ENCODE measurements at regions not wholly inside any gene's neighbourhood (a gene's known extent, or its start where the extent isn't known, plus 50 kb on each side); places are given as distances from the start of the nearest gene placed in this dataset.

- Histone ChIP-seq H4K20me1 (ENCODE audit: insufficient read depth) (no peaks in the 10 kb centered on the region), H3K36me3 (ENCODE audit: low read depth) (no peaks in the 10 kb centered on the region), H3K4me3 (no peak overlapping the region), H3F3A (ENCODE audit: insufficient read depth, low read depth) (no peaks in the 10 kb centered on the region), H3K27ac (no peak overlapping the region), H2AFZ (no peak overlapping the region), H3K9me2 (ENCODE audit: insufficient read depth) (no peaks in the 10 kb centered on the region), H3K27me3 (ENCODE audit: insufficient read depth, low read depth) (no peaks in the 10 kb centered on the region), H3K4me1 (replicated peaks; ENCODE audit: insufficient read depth) (no peaks in the 10 kb centered on the region), H3K79me2 (ENCODE audit: low read depth) (no peaks in the 10 kb centered on the region), H3K4me2 (no peak overlapping the region), H3K9me3 (ENCODE audit: insufficient read depth, low read depth) (no peaks in the 10 kb centered on the region)
- TF ChIP-seq EZH2 (IDR thresholded peaks at IDR 0.05; ENCODE audit: low read depth) = no peak
- TF ChIP-seq CTCF (conservative IDR thresholded peaks at IDR 0.05) = no peak
- intact Hi-C loops (cut with micrococcal nuclease; ENCODE audit: unreplicated experiment) = no loop called here
- DNase-seq = no peak
- ChIA-PET CTCF (no interaction called here), POLR2A (ENCODE audit: unreplicated experiment) (no interaction called here)
- BruUV-seq (replicated peaks) = no TSS peak
Observed at GRCh38 chr5:111930449-111930848, 173.5 kb upstream of the NREP start.

DNA sequence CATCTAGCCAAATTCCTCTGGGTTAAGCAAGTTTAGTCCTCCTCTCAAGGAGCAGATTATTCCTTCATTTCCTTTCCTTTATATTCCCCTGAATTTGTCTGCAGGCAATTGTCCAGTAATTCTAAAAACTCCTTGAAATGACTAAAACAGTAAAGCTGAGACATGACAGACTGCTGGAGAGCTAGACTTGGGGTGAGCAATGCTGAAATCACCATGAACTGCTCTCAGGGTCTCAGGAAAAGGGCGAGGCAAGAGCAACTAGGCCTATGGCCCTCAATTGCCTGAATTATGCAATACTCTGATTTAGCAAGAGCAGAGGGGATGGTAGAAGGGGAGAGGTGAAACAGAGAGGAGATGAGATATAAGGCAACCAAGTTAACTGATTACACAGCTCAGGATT, 172.9 kb upstream of the NREP start:
- no peaks in the 10 kb centered on the region for H3K36me3 ChIP-seq (ENCODE audit: low read depth)
- no TSS peak for BruUV-seq (replicated peaks)
- no peak for TF ChIP-seq CTCF (conservative IDR thresholded peaks at IDR 0.05)
- TF ChIP-seq EZH2 (IDR thresholded peaks at IDR 0.05; ENCODE audit: low read depth) = no peak
- no peak overlapping the region for H3K27ac ChIP-seq
- no peak for DNase-seq
- no peaks in the 10 kb centered on the region for H3K27me3 ChIP-seq (ENCODE audit: insufficient read depth, low read depth)
- POLR2A ChIA-PET (ENCODE audit: unreplicated experiment) = no interaction called here
- no peak overlapping the region for H3K4me3 ChIP-seq
- CTCF ChIA-PET = no interaction called here
- no peak overlapping the region for H2AFZ ChIP-seq
- no peaks in the 10 kb centered on the region for H3F3A ChIP-seq (ENCODE audit: insufficient read depth, low read depth)
- H3K9me3 ChIP-seq (ENCODE audit: insufficient read depth, low read depth) = no peaks in the 10 kb centered on the region
- H3K79me2 ChIP-seq (ENCODE audit: low read depth) = no peaks in the 10 kb centered on the region
- no peaks in the 10 kb centered on the region for H3K9me2 ChIP-seq (ENCODE audit: insufficient read depth)
- intact Hi-C loops (cut with micrococcal nuclease; ENCODE audit: unreplicated experiment) = no loop called here
- no peak overlapping the region for H3K4me2 ChIP-seq
- H3K4me1 ChIP-seq (replicated peaks; ENCODE audit: insufficient read depth) = no peaks in the 10 kb centered on the region
- no peaks in the 10 kb centered on the region for H4K20me1 ChIP-seq (ENCODE audit: insufficient read depth)

- H3K9me2 ChIP-seq (ENCODE audit: insufficient read depth) = no peaks in the 10 kb centered on the region
- intact Hi-C loops (cut with micrococcal nuclease; ENCODE audit: unreplicated experiment) = no loop called here
- H3K27me3 ChIP-seq (ENCODE audit: insufficient read depth, low read depth) = no peaks in the 10 kb centered on the region
- H3K79me2 ChIP-seq (ENCODE audit: low read depth) = no peaks in the 10 kb centered on the region
- H3K9me3 ChIP-seq (ENCODE audit: insufficient read depth, low read depth) = no peaks in the 10 kb centered on the region
- no peak overlapping the region for H3K4me3 ChIP-seq
- H3K4me2 ChIP-seq = no peak overlapping the region
- CTCF ChIA-PET = no interaction called here
- no peaks in the 10 kb centered on the region for H3K4me1 ChIP-seq (replicated peaks; ENCODE audit: insufficient read depth)
- no peaks in the 10 kb centered on the region for H4K20me1 ChIP-seq (ENCODE audit: insufficient read depth)
- BruUV-seq (replicated peaks) = no TSS peak
- POLR2A ChIA-PET (ENCODE audit: unreplicated experiment) = no interaction called here
- H3F3A ChIP-seq (ENCODE audit: insufficient read depth, low read depth) = no peaks in the 10 kb centered on the region
- TF ChIP-seq CTCF (conservative IDR thresholded peaks at IDR 0.05) (no peak), EZH2 (IDR thresholded peaks at IDR 0.05; ENCODE audit: low read depth) (no peak)
- H2AFZ ChIP-seq = no peak overlapping the region
- DNase-seq = no peak
- no peaks in the 10 kb centered on the region for H3K36me3 ChIP-seq (ENCODE audit: low read depth)
- H3K27ac ChIP-seq = no peak overlapping the region
Observed at GRCh38 chr5:111929261-111929660, 172.3 kb upstream of the NREP start.
